H1 (cell line): ENCODE measurements at regions not wholly inside any gene's neighbourhood (a gene's known extent, or its start where the extent isn't known, plus 50 kb on each side); places are given as distances from the start of the nearest gene placed in this dataset.

Source experiments
- CTCF ChIA-PET: fragments of 300-600 bp; sonication (Branson Sonifier 250); formaldehyde crosslinking; loops from one replicate; lab custom pipeline; 2021; ENCODE audit not compliant: partially characterized antibody; lab: Charles Lee
- POLR2A ChIA-PET: fragments of 300-600 bp; sonication (Branson Sonifier 250); formaldehyde crosslinking; loops from one replicate; lab custom pipeline; 2021; ENCODE audit warnings: inconsistent platforms; ENCODE audit not compliant: partially characterized antibody; lab: Charles Lee
- DNase-seq, 2 experiments: peaks; one replicate each; pipeline versions ENCODE4 v3.0.0 to v3.0.0-alpha.2; 2010 to 2022; ENCODE audit warnings: low spot score in 2 of 2, low read depth in 1 of 2, mixed read lengths in 1 of 2
- FAIRE-seq: peaks from 2 replicates; lab custom pipeline; 2011; peaks lifted over from hg19 to GRCh38; lab: Jason Lieb, UNC
- H2AFZ ChIP-seq: 2 replicates; pipeline ENCODE4 v1.8.1; 2012; ENCODE audit warnings: low read length, inconsistent platforms
- H2AK5ac ChIP-seq: 2 replicates; pipeline ENCODE4 v1.6.1; 2013; ENCODE audit warnings: low read depth, low read length
- H2BK120ac ChIP-seq: replicated peaks from 2 replicates; pipeline ENCODE3; 2013; ENCODE audit warnings: low read depth, low read length, inconsistent platforms
- H2BK12ac ChIP-seq: 2 replicates; pipeline ENCODE4 v1.6.1; 2013; ENCODE audit warnings: low read depth, low read length
- H2BK15ac ChIP-seq: 2 replicates; pipeline ENCODE4 v1.6.1; 2013; ENCODE audit warnings: low read length
- H2BK20ac ChIP-seq: 2 replicates; pipeline ENCODE4 v1.6.1; 2013; ENCODE audit warnings: low read length
- H2BK5ac ChIP-seq: 2 replicates; pipeline ENCODE4 v1.6.1; 2013; ENCODE audit warnings: low read depth, low read length
- H3K14ac ChIP-seq: 2 replicates; pipeline ENCODE4 v1.6.1; 2013; ENCODE audit warnings: inconsistent platforms; ENCODE audit not compliant: insufficient read length
- H3K18ac ChIP-seq: 2 replicates; pipeline ENCODE4 v1.6.1; 2013; ENCODE audit warnings: low read length; ENCODE audit errors: extremely low read depth
- H3K23ac ChIP-seq: 2 replicates; pipeline ENCODE4 v1.6.1; 2013; ENCODE audit warnings: inconsistent platforms; ENCODE audit not compliant: insufficient read length
- H3K23me2 ChIP-seq: 2 replicates; pipeline ENCODE4 v1.6.1; 2013; ENCODE audit warnings: low read depth, low read length
- H3K27ac ChIP-seq: 2 replicates; pipeline ENCODE4 v1.6.1; 2011; ENCODE audit warnings: low read depth, low read length, inconsistent platforms
- H3K27me3 ChIP-seq, 4 experiments: replicated peaks in 1 of 4; 1 replicate in 1 of 4; 2 replicates in 3 of 4; pipeline versions ENCODE4 v1.6.1 to v1.8.1; 2011 to 2013; ENCODE audit warnings: low read length in 3 of 4, mild to moderate bottlenecking in 3 of 4, inconsistent platforms in 2 of 4, mixed read lengths in 2 of 4, moderate library complexity in 1 of 4; ENCODE audit not compliant: control insufficient read depth in 3 of 4, insufficient read depth in 3 of 4; ENCODE audit errors: extremely low read depth in 1 of 4
- H3K36me3 ChIP-seq, 4 experiments: 2 replicates each; pipeline versions ENCODE4 v1.6.1 to v1.8.1; 2011 to 2013; ENCODE audit warnings: mild to moderate bottlenecking in 4 of 4, low read length in 3 of 4, moderate library complexity in 2 of 4, control low read depth in 1 of 4, inconsistent platforms in 1 of 4; ENCODE audit not compliant: insufficient read depth in 4 of 4, control insufficient read depth in 2 of 4
- H3K4ac ChIP-seq: replicated peaks from 2 replicates; pipeline ENCODE3; 2013; ENCODE audit warnings: low read length, low read depth, mixed read lengths, inconsistent platforms; ENCODE audit not compliant: insufficient read length
- H3K4me1 ChIP-seq, 4 experiments: replicated peaks in 1 of 4; 1 replicate in 1 of 4; 2 replicates in 3 of 4; pipeline versions ENCODE4 v1.6.1 to v1.8.1; 2011 to 2013; ENCODE audit warnings: low read length in 3 of 4, inconsistent platforms in 2 of 4, mixed read lengths in 1 of 4; ENCODE audit not compliant: insufficient read depth in 4 of 4, control insufficient read depth in 3 of 4
- H3K4me2 ChIP-seq, 2 experiments: 2 replicates each; pipeline versions ENCODE4 v1.6.1 to v1.8.1; 2011 to 2013; ENCODE audit warnings: low read depth in 2 of 2, low read length in 2 of 2, control low read depth in 1 of 2, inconsistent platforms in 1 of 2, mild to moderate bottlenecking in 1 of 2; ENCODE audit not compliant: insufficient read depth in 1 of 2
- H3K4me3 ChIP-seq, 4 experiments: fragments of 200-600, 300-600 bp in 1 of 4; sonication (generic), shearing (Covaris generic), sonication (Bioruptor Twin) in 1 of 4; 2 replicates each; pipeline versions ENCODE4 v1.5.1 to v1.8.1; 2011 to 2016; ENCODE audit warnings: low read length in 4 of 4, low read depth in 3 of 4, control low read depth in 2 of 4, inconsistent platforms in 2 of 4, mild to moderate bottlenecking in 2 of 4, mixed read lengths in 1 of 4, moderate library complexity in 1 of 4; ENCODE audit not compliant: insufficient read depth in 2 of 4; ENCODE audit errors: extremely low read depth in 1 of 4
- H3K56ac ChIP-seq: replicated peaks from 2 replicates; pipeline ENCODE3; 2013; ENCODE audit warnings: low read depth, mild to moderate bottlenecking, mixed read lengths, low read length, inconsistent platforms; ENCODE audit not compliant: insufficient read length
- H3K79me1 ChIP-seq: 2 replicates; pipeline ENCODE4 v1.6.1; 2013; ENCODE audit warnings: low read depth, low read length, control low read depth
- H3K79me2 ChIP-seq, 2 experiments: 2 replicates each; pipeline versions ENCODE4 v1.6.1 to v1.8.1; 2012 to 2013; ENCODE audit warnings: low read length in 2 of 2, mild to moderate bottlenecking in 2 of 2, inconsistent platforms in 1 of 2; ENCODE audit not compliant: insufficient read depth in 2 of 2, control insufficient read depth in 1 of 2
- H3K9ac ChIP-seq, 4 experiments: replicated peaks in 1 of 4; 1 replicate in 1 of 4; 2 replicates in 3 of 4; pipeline versions ENCODE4 v1.6.1 to v1.8.1; 2011 to 2013; ENCODE audit warnings: low read depth in 3 of 4, low read length in 3 of 4, control low read depth in 2 of 4, mild to moderate bottlenecking in 2 of 4, moderate library complexity in 2 of 4, inconsistent platforms in 1 of 4; ENCODE audit errors: extremely low read depth in 1 of 4
- H3K9me3 ChIP-seq, 2 experiments: 2 replicates each; pipeline versions ENCODE4 v1.6.1 to v1.8.1; 2012 to 2013; ENCODE audit warnings: mild to moderate bottlenecking in 2 of 2, moderate library complexity in 2 of 2, control low read depth in 1 of 2, inconsistent platforms in 1 of 2, low read depth in 1 of 2, low read length in 1 of 2, mixed read lengths in 1 of 2; ENCODE audit not compliant: insufficient read depth in 2 of 2
- H4K20me1 ChIP-seq, 2 experiments: replicated peaks in 1 of 2; 2 replicates each; pipeline versions ENCODE3 to v1.8.1; 2011 to 2013; ENCODE audit warnings: inconsistent platforms in 2 of 2, low read length in 2 of 2, mild to moderate bottlenecking in 1 of 2; ENCODE audit not compliant: insufficient read depth in 2 of 2, control insufficient read depth in 1 of 2
- H4K5ac ChIP-seq: 2 replicates; pipeline ENCODE4 v1.6.1; 2013; ENCODE audit warnings: low read length, low read depth, mixed read lengths, inconsistent platforms; ENCODE audit not compliant: insufficient read length
- H4K8ac ChIP-seq: 2 replicates; pipeline ENCODE4 v1.8.0; 2013; ENCODE audit warnings: mild to moderate bottlenecking, moderate library complexity, low read length, inconsistent platforms; ENCODE audit not compliant: insufficient read depth; ENCODE audit errors: extremely low read depth
- H4K91ac ChIP-seq: replicated peaks from 2 replicates; pipeline ENCODE3; 2013; ENCODE audit warnings: low read length, mixed read lengths, inconsistent platforms; ENCODE audit not compliant: insufficient read length
- CEBPB ChIP-seq: IDR thresholded peaks from 2 replicates; pipeline ENCODE4 v1.6.1; 2012; ENCODE audit warnings: low read depth, low read length
- TF ChIP-seq, protein P1 (sequence below): fragments of 300-600 bp; sonication (generic); IDR thresholded peaks from 2 replicates; pipeline ENCODE4 v1.7.1; 2012; ENCODE audit warnings: low read length, moderate library complexity, mild to moderate bottlenecking, inconsistent platforms; ENCODE audit not compliant: insufficient replicate concordance

DNA sequence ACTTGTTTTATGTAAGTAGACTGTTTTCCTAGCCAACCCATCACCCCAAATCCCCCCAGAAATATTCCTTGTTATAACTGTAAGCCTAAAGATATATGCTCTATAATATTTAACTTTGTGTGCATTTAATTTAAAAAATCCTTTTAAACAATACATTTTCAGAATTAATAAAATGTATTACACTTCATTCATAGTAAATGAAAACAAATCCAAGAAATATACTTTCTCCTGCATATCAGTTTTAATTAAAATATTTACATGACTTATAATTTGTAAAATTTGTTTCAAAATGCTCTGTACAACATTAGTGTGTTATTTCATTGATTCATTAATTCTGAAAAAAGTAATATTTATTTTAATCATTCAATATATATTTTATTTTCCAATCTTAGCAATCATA is 669.1 kb upstream of the PCDH20 start:
- H3K79me2 ChIP-seq: no peaks in the 10 kb centered on the region
- no peak overlapping the region for H3K4me2 ChIP-seq
- no peaks in the 10 kb centered on the region for H3K36me3 ChIP-seq
- H3K14ac ChIP-seq: no peak overlapping the region
- no peaks in the 10 kb centered on the region for H3K79me1 ChIP-seq
- H3K4ac ChIP-seq: no peak overlapping the region
- H3K18ac ChIP-seq: no peak overlapping the region
- no peak for FAIRE-seq
- H3K4me3 ChIP-seq: no peak overlapping the region
- no peak overlapping the region for H3K27ac ChIP-seq
- H2BK12ac ChIP-seq: no peak overlapping the region
- H3K23me2 ChIP-seq: no peaks in the 10 kb centered on the region
- no peak for DNase-seq
- no peak overlapping the region for H2BK15ac ChIP-seq
- H3K23ac ChIP-seq: no peak overlapping the region
- H4K91ac ChIP-seq: no peak overlapping the region
- H3K56ac ChIP-seq: no peak overlapping the region
- CTCF ChIA-PET: no interaction called here
- H4K20me1 ChIP-seq: no peaks in the 10 kb centered on the region
- no peak overlapping the region for H2AFZ ChIP-seq
- H3K9me3 ChIP-seq: no peaks in the 10 kb centered on the region
- H3K9ac ChIP-seq: no peak overlapping the region
- no peak overlapping the region for H2BK5ac ChIP-seq
- no peaks in the 10 kb centered on the region for H3K27me3 ChIP-seq
- peaks cover 0 to 7% (median 2%) of the 10 kb centered on the region in 4 experiments; a peak in 4 of 7 replicates for H3K4me1 ChIP-seq
- no peak overlapping the region for H4K5ac ChIP-seq
- no peak overlapping the region for H2AK5ac ChIP-seq
- no peak overlapping the region for H2BK20ac ChIP-seq
- H2BK120ac ChIP-seq: no peak overlapping the region
- H4K8ac ChIP-seq: no peak overlapping the region
- POLR2A ChIA-PET: no interaction called here
- TF ChIP-seq CEBPB: no peak
- TF ChIP-seq, protein P1, sequence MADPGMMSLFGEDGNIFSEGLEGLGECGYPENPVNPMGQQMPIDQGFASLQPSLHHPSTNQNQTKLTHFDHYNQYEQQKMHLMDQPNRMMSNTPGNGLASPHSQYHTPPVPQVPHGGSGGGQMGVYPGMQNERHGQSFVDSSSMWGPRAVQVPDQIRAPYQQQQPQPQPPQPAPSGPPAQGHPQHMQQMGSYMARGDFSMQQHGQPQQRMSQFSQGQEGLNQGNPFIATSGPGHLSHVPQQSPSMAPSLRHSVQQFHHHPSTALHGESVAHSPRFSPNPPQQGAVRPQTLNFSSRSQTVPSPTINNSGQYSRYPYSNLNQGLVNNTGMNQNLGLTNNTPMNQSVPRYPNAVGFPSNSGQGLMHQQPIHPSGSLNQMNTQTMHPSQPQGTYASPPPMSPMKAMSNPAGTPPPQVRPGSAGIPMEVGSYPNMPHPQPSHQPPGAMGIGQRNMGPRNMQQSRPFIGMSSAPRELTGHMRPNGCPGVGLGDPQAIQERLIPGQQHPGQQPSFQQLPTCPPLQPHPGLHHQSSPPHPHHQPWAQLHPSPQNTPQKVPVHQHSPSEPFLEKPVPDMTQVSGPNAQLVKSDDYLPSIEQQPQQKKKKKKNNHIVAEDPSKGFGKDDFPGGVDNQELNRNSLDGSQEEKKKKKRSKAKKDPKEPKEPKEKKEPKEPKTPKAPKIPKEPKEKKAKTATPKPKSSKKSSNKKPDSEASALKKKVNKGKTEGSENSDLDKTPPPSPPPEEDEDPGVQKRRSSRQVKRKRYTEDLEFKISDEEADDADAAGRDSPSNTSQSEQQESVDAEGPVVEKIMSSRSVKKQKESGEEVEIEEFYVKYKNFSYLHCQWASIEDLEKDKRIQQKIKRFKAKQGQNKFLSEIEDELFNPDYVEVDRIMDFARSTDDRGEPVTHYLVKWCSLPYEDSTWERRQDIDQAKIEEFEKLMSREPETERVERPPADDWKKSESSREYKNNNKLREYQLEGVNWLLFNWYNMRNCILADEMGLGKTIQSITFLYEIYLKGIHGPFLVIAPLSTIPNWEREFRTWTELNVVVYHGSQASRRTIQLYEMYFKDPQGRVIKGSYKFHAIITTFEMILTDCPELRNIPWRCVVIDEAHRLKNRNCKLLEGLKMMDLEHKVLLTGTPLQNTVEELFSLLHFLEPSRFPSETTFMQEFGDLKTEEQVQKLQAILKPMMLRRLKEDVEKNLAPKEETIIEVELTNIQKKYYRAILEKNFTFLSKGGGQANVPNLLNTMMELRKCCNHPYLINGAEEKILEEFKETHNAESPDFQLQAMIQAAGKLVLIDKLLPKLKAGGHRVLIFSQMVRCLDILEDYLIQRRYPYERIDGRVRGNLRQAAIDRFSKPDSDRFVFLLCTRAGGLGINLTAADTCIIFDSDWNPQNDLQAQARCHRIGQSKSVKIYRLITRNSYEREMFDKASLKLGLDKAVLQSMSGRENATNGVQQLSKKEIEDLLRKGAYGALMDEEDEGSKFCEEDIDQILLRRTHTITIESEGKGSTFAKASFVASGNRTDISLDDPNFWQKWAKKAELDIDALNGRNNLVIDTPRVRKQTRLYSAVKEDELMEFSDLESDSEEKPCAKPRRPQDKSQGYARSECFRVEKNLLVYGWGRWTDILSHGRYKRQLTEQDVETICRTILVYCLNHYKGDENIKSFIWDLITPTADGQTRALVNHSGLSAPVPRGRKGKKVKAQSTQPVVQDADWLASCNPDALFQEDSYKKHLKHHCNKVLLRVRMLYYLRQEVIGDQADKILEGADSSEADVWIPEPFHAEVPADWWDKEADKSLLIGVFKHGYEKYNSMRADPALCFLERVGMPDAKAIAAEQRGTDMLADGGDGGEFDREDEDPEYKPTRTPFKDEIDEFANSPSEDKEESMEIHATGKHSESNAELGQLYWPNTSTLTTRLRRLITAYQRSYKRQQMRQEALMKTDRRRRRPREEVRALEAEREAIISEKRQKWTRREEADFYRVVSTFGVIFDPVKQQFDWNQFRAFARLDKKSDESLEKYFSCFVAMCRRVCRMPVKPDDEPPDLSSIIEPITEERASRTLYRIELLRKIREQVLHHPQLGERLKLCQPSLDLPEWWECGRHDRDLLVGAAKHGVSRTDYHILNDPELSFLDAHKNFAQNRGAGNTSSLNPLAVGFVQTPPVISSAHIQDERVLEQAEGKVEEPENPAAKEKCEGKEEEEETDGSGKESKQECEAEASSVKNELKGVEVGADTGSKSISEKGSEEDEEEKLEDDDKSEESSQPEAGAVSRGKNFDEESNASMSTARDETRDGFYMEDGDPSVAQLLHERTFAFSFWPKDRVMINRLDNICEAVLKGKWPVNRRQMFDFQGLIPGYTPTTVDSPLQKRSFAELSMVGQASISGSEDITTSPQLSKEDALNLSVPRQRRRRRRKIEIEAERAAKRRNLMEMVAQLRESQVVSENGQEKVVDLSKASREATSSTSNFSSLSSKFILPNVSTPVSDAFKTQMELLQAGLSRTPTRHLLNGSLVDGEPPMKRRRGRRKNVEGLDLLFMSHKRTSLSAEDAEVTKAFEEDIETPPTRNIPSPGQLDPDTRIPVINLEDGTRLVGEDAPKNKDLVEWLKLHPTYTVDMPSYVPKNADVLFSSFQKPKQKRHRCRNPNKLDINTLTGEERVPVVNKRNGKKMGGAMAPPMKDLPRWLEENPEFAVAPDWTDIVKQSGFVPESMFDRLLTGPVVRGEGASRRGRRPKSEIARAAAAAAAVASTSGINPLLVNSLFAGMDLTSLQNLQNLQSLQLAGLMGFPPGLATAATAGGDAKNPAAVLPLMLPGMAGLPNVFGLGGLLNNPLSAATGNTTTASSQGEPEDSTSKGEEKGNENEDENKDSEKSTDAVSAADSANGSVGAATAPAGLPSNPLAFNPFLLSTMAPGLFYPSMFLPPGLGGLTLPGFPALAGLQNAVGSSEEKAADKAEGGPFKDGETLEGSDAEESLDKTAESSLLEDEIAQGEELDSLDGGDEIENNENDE: no peak
